Activated naive CD8-positive, alpha-beta T cell (primary cell): ENCODE measurements at regions not wholly inside any gene's neighbourhood (a gene's known extent, or its start where the extent isn't known, plus 50 kb on each side); places are given as distances from the start of the nearest gene placed in this dataset.
"Not testable (repeated sequence)": the region's sequence is repeated elsewhere in the genome, so short reads cannot be mapped to it uniquely, and the experiment has no call there.

ENCODE experiments used
- H3K27ac Mint-ChIP-seq: one replicate; pipeline ENCODE4 v1.8.0; 2021; ENCODE audit warnings: mixed read lengths
- H3K27me3 Mint-ChIP-seq: one replicate; pipeline ENCODE4 v1.8.0; 2021; ENCODE audit warnings: mixed read lengths
- H3K36me3 Mint-ChIP-seq: one replicate; pipeline ENCODE4 v1.8.0; 2021; ENCODE audit warnings: mixed read lengths
- H3K4me1 Mint-ChIP-seq: one replicate; pipeline ENCODE4 v1.8.0; 2021; ENCODE audit warnings: low read depth, mixed read lengths
- H3K4me3 Mint-ChIP-seq: one replicate; pipeline ENCODE4 v1.8.0; 2021; ENCODE audit warnings: mild to moderate bottlenecking, mixed read lengths
- H3K9me3 Mint-ChIP-seq: one replicate; pipeline ENCODE4 v1.8.0; 2021; ENCODE audit warnings: low read depth, mixed read lengths

DNA sequence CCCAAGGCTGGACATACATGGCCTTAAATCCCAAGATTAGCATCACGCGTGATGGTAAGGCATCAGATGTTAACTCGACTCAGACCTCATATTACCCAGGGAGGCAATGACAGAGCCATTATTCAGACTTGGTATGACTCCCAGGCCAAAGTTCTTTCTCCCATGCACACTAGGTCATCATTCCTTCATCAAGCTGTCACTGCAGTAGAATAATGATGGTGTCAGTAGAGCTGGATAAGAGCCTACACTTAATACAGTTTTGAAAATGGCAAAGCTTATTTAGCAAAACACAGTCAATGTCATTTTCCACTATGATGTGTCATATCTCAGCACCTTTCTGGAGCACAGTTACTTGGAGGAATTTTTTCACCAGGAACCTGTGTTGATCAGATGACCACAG lies 663.3 kb downstream of the SUCLG1 start:
- Mint-ChIP-seq H3K9me3 (no peaks in the 10 kb centered on the region), H3K36me3 (no peaks in the 10 kb centered on the region), H3K4me1 (no peaks in the 10 kb centered on the region), H3K27me3 (no peaks in the 10 kb centered on the region), H3K27ac (no peak overlapping the region), H3K4me3 (no peak overlapping the region)

DNA sequence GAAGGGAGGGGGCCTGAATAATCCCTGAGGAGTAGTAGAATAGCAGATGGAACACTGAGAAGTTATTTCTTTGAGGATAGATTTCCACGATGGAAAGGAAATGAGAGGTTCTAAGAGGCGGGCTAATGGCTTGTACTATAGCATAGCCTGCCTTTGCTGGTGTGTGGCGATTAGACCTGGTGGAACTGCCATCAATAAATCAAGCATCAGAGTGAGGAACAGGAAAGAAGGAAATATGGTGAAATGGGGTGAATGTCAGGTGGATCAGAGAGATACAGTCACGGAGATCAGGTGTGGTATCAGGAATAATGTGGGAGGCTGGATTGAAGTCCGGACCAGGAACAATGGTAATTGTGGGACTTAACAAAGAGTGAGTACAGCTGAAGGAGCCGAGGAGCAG lies 668.6 kb downstream of the SUCLG1 start:
- not testable (repeated sequence) for H3K27ac Mint-ChIP-seq, H3K9me3 Mint-ChIP-seq, H3K27me3 Mint-ChIP-seq, H3K4me3 Mint-ChIP-seq, H3K4me1 Mint-ChIP-seq, H3K36me3 Mint-ChIP-seq

GRCh38 chr2:83789674-83790073 lies 669.4 kb downstream of the SUCLG1 start:
- H3K27me3 Mint-ChIP-seq, H3K9me3 Mint-ChIP-seq, H3K4me3 Mint-ChIP-seq, H3K36me3 Mint-ChIP-seq, H3K4me1 Mint-ChIP-seq, H3K27ac Mint-ChIP-seq: not testable (repeated sequence)

- not testable (repeated sequence) for H3K36me3 Mint-ChIP-seq
Measured at GRCh38 chr2:83788938-83789566, 670.0 kb downstream of the SUCLG1 start.

DNA sequence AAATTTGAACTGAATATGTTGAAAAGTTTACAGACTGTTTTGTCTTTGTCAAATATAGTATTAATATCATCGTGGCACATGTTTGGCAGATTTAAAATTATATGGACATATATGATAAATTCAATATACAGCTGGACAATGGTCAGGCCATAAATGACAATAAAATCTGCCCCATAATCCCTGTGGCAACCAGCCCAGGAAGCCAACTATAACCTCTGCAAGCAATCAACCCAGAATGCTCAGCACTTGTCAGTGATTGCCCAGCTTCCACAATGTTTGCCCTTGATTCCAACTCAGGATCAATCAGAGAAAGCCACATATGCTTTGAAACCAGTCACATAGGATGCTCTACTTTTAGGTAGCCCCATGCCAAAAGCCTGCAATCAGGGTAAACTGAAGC lies 671.9 kb downstream of the SUCLG1 start:
- Mint-ChIP-seq H3K36me3 (no peaks in the 10 kb centered on the region), H3K27me3 (no peaks in the 10 kb centered on the region), H3K9me3 (no peaks in the 10 kb centered on the region), H3K4me3 (no peak overlapping the region), H3K27ac (no peak overlapping the region), H3K4me1 (no peaks in the 10 kb centered on the region)

More at GRCh38 chr2:83788938-83789566, 670.0 kb downstream of the SUCLG1 start:
- H3K27me3 Mint-ChIP-seq, H3K4me3 Mint-ChIP-seq, H3K9me3 Mint-ChIP-seq, H3K4me1 Mint-ChIP-seq, H3K27ac Mint-ChIP-seq: not testable (repeated sequence)

DNA sequence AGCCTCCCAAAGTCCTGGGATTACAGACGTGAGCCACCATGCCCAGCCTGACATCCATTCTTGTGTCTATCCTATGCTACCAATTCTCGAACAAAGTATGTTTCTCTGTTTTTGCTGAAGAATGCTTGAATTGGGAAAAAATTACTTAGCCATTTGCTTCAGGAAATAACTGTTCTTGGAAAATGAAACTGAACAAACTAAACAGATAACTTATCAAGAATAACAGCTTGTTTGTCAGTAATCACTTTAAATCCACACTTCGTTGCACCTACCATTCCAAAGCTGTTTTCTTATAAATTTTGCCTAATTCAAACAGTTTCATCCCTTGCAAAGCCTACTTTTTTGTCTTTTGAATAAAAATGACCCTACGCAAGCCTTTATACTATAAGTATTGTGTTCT lies 672.9 kb downstream of the SUCLG1 start:
- Mint-ChIP-seq H3K4me3 (no peak overlapping the region), H3K36me3 (no peaks in the 10 kb centered on the region), H3K27me3 (no peaks in the 10 kb centered on the region), H3K27ac (no peak overlapping the region), H3K9me3 (peaks cover 4% of the 10 kb centered on the region), H3K4me1 (no peaks in the 10 kb centered on the region)

GRCh38 chr2:83784947-83785346 lies 674.1 kb downstream of the SUCLG1 start:
- Mint-ChIP-seq H3K4me3 (no peak overlapping the region), H3K36me3 (no peaks in the 10 kb centered on the region), H3K27me3 (no peaks in the 10 kb centered on the region), H3K4me1 (no peaks in the 10 kb centered on the region), H3K27ac (no peak overlapping the region), H3K9me3 (peaks cover 4% of the 10 kb centered on the region)

GRCh38 chr2:83784315-83784714 lies 674.8 kb downstream of the SUCLG1 start:
- no peaks in the 10 kb centered on the region for H3K27me3 Mint-ChIP-seq
- no peaks in the 10 kb centered on the region for H3K36me3 Mint-ChIP-seq
- peaks cover 4% of the 10 kb centered on the region for H3K9me3 Mint-ChIP-seq
- no peaks in the 10 kb centered on the region for H3K4me1 Mint-ChIP-seq
- H3K27ac Mint-ChIP-seq = no peak overlapping the region
- H3K4me3 Mint-ChIP-seq = no peak overlapping the region

DNA sequence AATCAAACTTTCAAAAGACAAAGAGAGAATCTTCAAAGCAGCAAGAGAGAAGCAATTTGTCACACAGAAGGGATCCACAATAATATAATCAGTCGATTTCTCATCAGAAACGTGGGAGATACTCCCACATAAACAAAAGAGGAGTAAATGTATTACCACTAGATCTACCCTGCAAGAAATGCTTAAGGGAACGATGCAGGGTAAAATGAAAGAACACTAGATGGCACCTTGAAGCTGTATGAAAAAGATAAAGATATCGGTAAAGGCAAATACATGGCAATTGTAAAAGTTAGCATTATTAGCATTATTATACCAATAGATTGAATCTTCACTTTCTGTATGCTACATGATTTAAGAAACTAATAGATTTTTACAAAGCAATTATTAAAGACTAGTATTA lies 677.0 kb downstream of the SUCLG1 start:
- no peak overlapping the region for H3K27ac Mint-ChIP-seq
- H3K4me3 Mint-ChIP-seq = no peak overlapping the region
- no peaks in the 10 kb centered on the region for H3K27me3 Mint-ChIP-seq
- H3K9me3 Mint-ChIP-seq = peaks cover 4% of the 10 kb centered on the region
- H3K36me3 Mint-ChIP-seq = no peaks in the 10 kb centered on the region
- H3K4me1 Mint-ChIP-seq = no peaks in the 10 kb centered on the region

GRCh38 chr2:83764447-83765005 lies 694.6 kb downstream of the SUCLG1 start:
- Mint-ChIP-seq H3K36me3 (no peaks in the 10 kb centered on the region), H3K9me3 (peaks cover 20% of the 10 kb centered on the region), H3K27me3 (no peaks in the 10 kb centered on the region), H3K4me3 (no peak overlapping the region), H3K4me1 (no peaks in the 10 kb centered on the region), H3K27ac (no peak overlapping the region)

GRCh38 chr2:83757329-83757728 lies 701.8 kb downstream of the SUCLG1 start:
- Mint-ChIP-seq H3K4me1 (no peaks in the 10 kb centered on the region), H3K27me3 (no peaks in the 10 kb centered on the region), H3K36me3 (no peaks in the 10 kb centered on the region)

DNA sequence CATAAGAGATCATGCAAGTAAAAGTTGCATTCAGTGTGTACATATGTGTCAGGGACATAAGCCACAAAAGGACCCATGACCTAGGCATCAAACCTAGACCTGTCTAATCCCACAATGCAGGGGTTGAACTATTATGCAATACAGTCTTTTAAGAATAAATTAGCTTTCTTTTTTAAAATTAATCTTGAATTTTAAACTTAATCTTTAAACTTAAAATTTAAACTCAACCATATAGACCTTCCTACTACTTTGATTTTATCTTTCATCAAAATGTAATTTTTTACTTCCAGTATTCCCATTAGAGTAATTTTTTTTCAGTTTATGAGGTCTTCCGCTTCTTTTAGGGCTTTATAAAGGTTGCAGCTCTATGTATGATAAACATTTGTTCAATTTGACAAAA lies 702.9 kb downstream of the SUCLG1 start:
- H3K27me3 Mint-ChIP-seq = no peaks in the 10 kb centered on the region
- H3K4me1 Mint-ChIP-seq = no peaks in the 10 kb centered on the region
- H3K27ac Mint-ChIP-seq = no peak overlapping the region
- no peaks in the 10 kb centered on the region for H3K36me3 Mint-ChIP-seq
- no peak overlapping the region for H3K4me3 Mint-ChIP-seq
- peaks cover 20% of the 10 kb centered on the region for H3K9me3 Mint-ChIP-seq

More at GRCh38 chr2:83757329-83757728, 701.8 kb downstream of the SUCLG1 start:
- H3K4me3 Mint-ChIP-seq = no peak overlapping the region
- H3K27ac Mint-ChIP-seq = no peak overlapping the region
- H3K9me3 Mint-ChIP-seq = peaks cover 20% of the 10 kb centered on the region

- Mint-ChIP-seq H3K9me3 (peaks cover 6% of the 10 kb centered on the region), H3K27ac (no peak overlapping the region), H3K27me3 (no peaks in the 10 kb centered on the region), H3K36me3 (no peaks in the 10 kb centered on the region), H3K4me1 (no peaks in the 10 kb centered on the region), H3K4me3 (no peak overlapping the region)
Measured at GRCh38 chr2:83747141-83747540, 711.9 kb downstream of the SUCLG1 start.

GRCh38 chr2:83744855-83745254 lies 714.2 kb downstream of the SUCLG1 start:
- no peaks in the 10 kb centered on the region for H3K4me1 Mint-ChIP-seq

DNA sequence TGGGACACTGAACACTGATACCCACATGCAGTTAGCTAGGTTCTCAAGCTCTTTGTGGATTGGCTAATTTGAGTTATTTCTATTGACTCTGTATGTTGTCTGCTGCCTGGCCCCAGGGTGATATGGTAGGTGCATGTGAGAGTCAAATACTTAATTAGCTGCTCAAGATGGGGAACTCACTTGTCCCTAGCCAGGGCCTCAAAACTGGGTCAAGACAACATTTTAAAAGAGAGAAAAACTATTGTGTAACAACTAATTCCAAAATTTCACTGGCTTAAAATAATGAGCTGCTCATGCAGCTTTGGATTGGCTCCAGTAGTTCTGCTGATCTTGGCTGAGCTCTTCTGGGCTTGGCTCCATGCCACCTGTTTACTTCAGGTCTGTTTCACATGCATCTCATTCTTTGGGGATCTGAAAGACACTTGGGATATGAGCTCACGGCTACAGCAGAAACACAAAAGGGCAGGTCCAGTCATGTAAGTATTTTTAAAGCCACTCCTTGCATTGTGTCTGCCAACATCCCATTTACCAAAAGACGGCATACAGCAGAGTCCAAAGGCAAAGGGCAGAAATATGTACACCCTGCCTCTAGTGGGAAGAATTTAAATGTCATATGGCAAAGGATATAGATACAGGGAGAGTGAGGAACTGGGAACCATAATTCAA lies 716.8 kb downstream of the SUCLG1 start:
- Mint-ChIP-seq H3K36me3 (no peaks in the 10 kb centered on the region), H3K4me1 (no peaks in the 10 kb centered on the region), H3K27me3 (no peaks in the 10 kb centered on the region), H3K9me3 (peaks cover 10% of the 10 kb centered on the region), H3K4me3 (no peak overlapping the region), H3K27ac (no peak overlapping the region)

More at GRCh38 chr2:83744855-83745254, 714.2 kb downstream of the SUCLG1 start:
- Mint-ChIP-seq H3K36me3 (no peaks in the 10 kb centered on the region), H3K27me3 (no peaks in the 10 kb centered on the region), H3K4me3 (no peak overlapping the region), H3K27ac (no peak overlapping the region), H3K9me3 (peaks cover 10% of the 10 kb centered on the region)

DNA sequence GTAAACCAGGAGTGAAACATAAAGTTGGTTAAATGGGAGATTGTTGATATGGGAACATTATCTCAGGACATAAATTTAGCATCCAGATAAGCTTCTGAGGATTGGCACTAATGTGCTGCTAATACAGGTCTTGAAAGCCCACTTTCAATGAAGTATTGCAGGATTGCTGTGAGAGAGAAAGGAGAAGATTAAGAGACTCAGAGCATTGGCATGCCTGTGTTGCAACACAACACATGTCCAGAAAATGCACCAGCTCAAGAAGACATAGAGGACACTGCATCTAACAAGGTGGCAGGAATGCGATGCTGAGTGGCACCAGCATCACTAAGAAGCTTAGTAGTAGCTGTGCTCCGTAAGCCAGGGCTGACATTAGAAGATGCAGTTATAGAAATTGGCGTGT lies 728.9 kb downstream of the SUCLG1 start:
- peaks cover 3% of the 10 kb centered on the region for H3K9me3 Mint-ChIP-seq

More for the DNA sequence above, 728.9 kb downstream of the SUCLG1 start:
- Mint-ChIP-seq H3K27ac (no peak overlapping the region), H3K27me3 (peaks cover 2% of the 10 kb centered on the region), H3K36me3 (no peaks in the 10 kb centered on the region), H3K4me3 (no peak overlapping the region), H3K4me1 (no peaks in the 10 kb centered on the region)
